Astrocyte of the hippocampus (primary cell): ENCODE measurements at regions not wholly inside any gene's neighbourhood (a gene's known extent, or its start where the extent isn't known, plus 50 kb on each side); places are given as distances from the start of the nearest gene placed in this dataset.
A peak's percentile ranks its signal among the peaks of the same experiment; 100 is the strongest.

Source experiments
- DNase-seq: peaks from one replicate; pipeline ENCODE4 v3.0.0; 2011; ENCODE audit warnings: low read depth, low spot score

GRCh38 chr6:169847901-169848311 is 96.5 kb downstream of the ERMARD start:
- peak; percentile 11 for DNase-seq

- no peak for DNase-seq
These were observed 95.8 kb downstream of the ERMARD start for GRCh38 chr6:169847141-169847674.

- DNase-seq = no peak
These were observed 95.0 kb downstream of the ERMARD start for GRCh38 chr6:169846286-169847056.

- DNase-seq = no peak
These were observed 94.2 kb downstream of the ERMARD start for GRCh38 chr6:169845426-169846285.

GRCh38 chr6:169844946-169845345 is 93.5 kb downstream of the ERMARD start:
- no peak for DNase-seq

GRCh38 chr6:169843991-169844390 is 92.6 kb downstream of the ERMARD start:
- no peak for DNase-seq

- no peak for DNase-seq
These were observed 91.7 kb downstream of the ERMARD start for GRCh38 chr6:169843110-169843509.

- DNase-seq = no peak
These were observed 90.6 kb downstream of the ERMARD start for GRCh38 chr6:169841907-169842606.

- no peak for DNase-seq
These were observed 89.8 kb downstream of the ERMARD start for GRCh38 chr6:169841251-169841650.

GRCh38 chr6:169839898-169840631 is 88.6 kb downstream of the ERMARD start:
- DNase-seq = no peak

GRCh38 chr6:169839493-169839892 is 88.1 kb downstream of the ERMARD start:
- no peak for DNase-seq

- DNase-seq = no peak
These were observed 87.6 kb downstream of the ERMARD start for GRCh38 chr6:169839029-169839481.

GRCh38 chr6:169838346-169839028 is 87.1 kb downstream of the ERMARD start:
- no peak for DNase-seq

GRCh38 chr6:169837529-169838250 is 86.3 kb downstream of the ERMARD start:
- no peak for DNase-seq

- DNase-seq = no peak
These were observed 81.9 kb downstream of the ERMARD start for GRCh38 chr6:169833258-169833794.

- no peak for DNase-seq
These were observed 81.0 kb downstream of the ERMARD start for GRCh38 chr6:169832247-169832948.

GRCh38 chr6:169831450-169832246 is 80.2 kb downstream of the ERMARD start:
- DNase-seq = peak; percentile 84
